ENCODE measurements at regions not wholly inside any gene's neighbourhood (a gene's known extent, or its start where the extent isn't known, plus 50 kb on each side); places are given as distances from the start of the nearest gene placed in this dataset.

GRCh38 chr5:124865066-124865465 lies 118.6 kb upstream of the ZNF608 start:
- TF ChIP-seq CTCF (conservative IDR thresholded peaks at IDR 0.05; ENCODE audit: low read length) (no peak), EZH2phosphoT487 (IDR thresholded peaks at IDR 0.05; ENCODE audit: borderline replicate concordance, low read depth, low read length) (no peak)
